NB4 (cell line): ENCODE measurements at regions not wholly inside any gene's neighbourhood (a gene's known extent, or its start where the extent isn't known, plus 50 kb on each side); places are given as distances from the start of the nearest gene placed in this dataset.

Experiments used
- CTCF ChIP-seq: IDR thresholded peaks from one replicate; pipeline ENCODE4 v1.5.1; 2012; ENCODE audit warnings: low read depth, low read length
- POLR2A ChIP-seq: IDR thresholded peaks from 2 replicates; pipeline ENCODE4 v1.6.1; 2011; ENCODE audit warnings: mild to moderate bottlenecking; ENCODE audit not compliant: insufficient read length; ENCODE audit errors: extremely low read depth

- TF ChIP-seq CTCF: no peak
- TF ChIP-seq POLR2A: no peak
Measured at GRCh38 chr1:79646880-79647279, 640.4 kb upstream of the ADGRL4 start.
